Activated CD8-positive, alpha-beta memory T cell treated with anti-CD3 and anti-CD28 coated beads for 36 hours (primary cell): ENCODE measurements at regions not wholly inside any gene's neighbourhood (a gene's known extent, or its start where the extent isn't known, plus 50 kb on each side); places are given as distances from the start of the nearest gene placed in this dataset.

Experiments
- CTCF ChIA-PET: fragments of 350-600 bp; sonication (Branson Sonifier 250); formaldehyde crosslinking; loops from one replicate; lab custom pipeline; 2021; ENCODE audit warnings: antibody characterized with exemption; lab: Charles Lee
- POLR2A ChIA-PET: fragments of 350-600 bp; sonication (Branson Sonifier 250); formaldehyde crosslinking; loops from one replicate; lab custom pipeline; 2021; ENCODE audit warnings: antibody characterized with exemption; lab: Charles Lee

- ChIA-PET POLR2A (no interaction called here), CTCF (interaction anchor here (0.9 kb wide), 1 partner anchor 167 kb away, joined by 4 read pairs; the partner anchor contains the start of gene TNFAIP3)
Measured at GRCh38 chr6:137700161-137700560, 166.9 kb upstream of the TNFAIP3 start.

DNA sequence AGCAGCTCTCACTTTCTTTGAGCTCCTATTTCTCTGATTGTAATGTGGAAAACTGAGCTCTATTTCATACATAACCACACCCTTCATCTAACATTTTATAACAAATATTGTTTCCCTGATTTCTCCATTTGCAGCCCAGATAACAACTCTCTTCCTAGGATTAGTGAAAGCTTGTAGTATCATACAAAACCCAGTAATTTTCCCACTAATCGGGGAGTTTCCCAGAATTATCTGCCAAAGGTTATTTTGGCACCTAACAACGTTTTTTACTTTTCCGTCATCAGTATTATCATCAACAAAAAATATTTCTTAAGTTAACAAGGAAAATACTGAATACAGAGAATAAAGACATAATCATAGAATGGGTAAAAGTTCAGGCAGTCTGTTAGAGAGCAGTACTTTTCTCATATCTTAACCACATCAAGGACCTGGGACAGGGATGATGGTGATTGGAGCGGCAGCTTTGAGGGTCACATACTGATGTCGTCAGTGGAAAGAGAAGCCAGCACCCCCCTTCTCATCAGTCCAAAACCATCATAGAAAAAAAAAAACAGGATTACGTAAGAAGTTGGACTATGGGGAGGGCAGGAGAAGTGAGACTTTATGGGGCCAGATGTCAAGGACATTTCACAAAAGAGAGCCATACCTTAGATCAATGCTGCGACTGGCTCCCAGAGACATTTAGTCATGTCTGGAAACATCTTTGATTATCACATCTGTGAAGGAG lies 166.1 kb upstream of the TNFAIP3 start:
- POLR2A ChIA-PET: no interaction called here
- CTCF ChIA-PET: no interaction called here

DNA sequence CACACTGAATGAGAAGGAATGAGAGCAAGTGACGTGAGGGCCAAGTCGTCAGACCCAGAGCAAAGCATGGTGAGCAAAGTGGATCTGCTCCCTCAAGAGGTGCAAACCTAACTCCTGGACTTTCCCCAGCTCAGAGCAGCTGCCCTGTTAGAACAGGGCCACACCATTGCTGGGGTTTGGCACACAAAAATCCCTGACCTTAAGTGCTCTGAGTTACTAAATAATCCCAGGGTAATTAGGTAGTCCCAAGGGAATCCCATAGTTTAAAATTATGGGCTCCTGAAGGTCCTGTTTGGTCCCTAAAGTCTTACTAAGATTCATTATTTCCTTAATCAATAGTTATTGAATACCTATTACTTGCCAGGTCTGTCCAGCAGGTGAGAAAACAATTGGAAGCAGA lies 165.1 kb upstream of the TNFAIP3 start:
- CTCF ChIA-PET: no interaction called here

GRCh38 chr6:137702791-137703424 lies 164.2 kb upstream of the TNFAIP3 start:
- ChIA-PET CTCF (interaction anchor here (1.1 kb wide), 1 partner anchor 165 kb away, joined by 3 read pairs; no protein-coding TSS in a partner anchor), POLR2A (no interaction called here)

More for the DNA sequence above, 165.1 kb upstream of the TNFAIP3 start:
- POLR2A ChIA-PET: no interaction called here

- ChIA-PET POLR2A (no interaction called here), CTCF (interaction anchor here (0.6 to 2.0 kb wide), 11 partner anchors 17 to 301 kb away, joined by 3 to 15 read pairs (median 4); partner anchors contain the start of gene TNFAIP3)
Measured at GRCh38 chr6:137704802-137705159, 162.3 kb upstream of the TNFAIP3 start.

DNA sequence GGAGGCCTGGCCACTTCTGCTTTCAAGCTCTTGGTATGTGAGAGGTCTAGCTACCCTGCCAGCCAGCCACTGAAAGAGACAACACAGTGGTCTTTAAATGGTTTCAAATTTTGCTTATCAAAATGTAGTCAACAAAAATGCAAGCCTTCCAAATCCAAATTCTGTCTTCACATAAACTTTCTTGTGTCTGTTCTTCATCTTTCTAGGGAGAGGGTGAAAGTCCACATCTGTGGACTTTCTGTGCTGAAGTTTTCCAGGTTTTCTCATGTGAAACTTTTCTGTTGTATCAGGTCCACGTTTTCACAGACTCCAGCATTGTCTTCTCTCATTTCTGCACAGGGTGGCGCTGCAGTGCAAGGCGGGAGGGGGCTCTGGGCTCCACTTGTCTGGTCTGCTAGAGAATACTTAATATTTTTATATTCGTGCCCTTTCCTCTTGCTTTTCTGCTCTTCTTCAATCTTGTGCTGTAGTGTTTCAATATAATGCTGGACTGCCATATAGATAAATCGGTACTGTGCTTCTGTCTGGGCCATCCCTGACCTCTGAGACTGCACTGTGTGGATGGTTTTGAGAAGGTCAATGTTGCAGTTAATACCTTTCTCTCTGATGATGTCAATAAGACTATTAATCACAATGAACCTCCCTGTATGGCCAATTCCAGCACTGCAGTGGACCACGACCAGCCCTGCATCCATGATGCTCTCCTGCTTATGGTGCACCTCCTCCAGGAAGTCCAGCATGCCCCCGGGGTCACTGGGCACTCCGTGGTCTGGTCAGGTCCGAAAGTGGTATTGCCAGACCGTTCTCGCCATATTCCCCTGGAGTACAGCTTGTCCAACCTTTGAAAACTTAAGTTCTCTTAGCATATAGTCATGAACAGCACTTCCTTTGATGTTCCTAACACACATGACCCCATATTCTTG lies 161.6 kb upstream of the TNFAIP3 start:
- ChIA-PET POLR2A (no interaction called here), CTCF (interaction anchor here (0.9 to 2.0 kb wide), 9 partner anchors 17 to 300 kb away, joined by 3 to 15 read pairs (median 4); partner anchors contain the start of gene TNFAIP3)

DNA sequence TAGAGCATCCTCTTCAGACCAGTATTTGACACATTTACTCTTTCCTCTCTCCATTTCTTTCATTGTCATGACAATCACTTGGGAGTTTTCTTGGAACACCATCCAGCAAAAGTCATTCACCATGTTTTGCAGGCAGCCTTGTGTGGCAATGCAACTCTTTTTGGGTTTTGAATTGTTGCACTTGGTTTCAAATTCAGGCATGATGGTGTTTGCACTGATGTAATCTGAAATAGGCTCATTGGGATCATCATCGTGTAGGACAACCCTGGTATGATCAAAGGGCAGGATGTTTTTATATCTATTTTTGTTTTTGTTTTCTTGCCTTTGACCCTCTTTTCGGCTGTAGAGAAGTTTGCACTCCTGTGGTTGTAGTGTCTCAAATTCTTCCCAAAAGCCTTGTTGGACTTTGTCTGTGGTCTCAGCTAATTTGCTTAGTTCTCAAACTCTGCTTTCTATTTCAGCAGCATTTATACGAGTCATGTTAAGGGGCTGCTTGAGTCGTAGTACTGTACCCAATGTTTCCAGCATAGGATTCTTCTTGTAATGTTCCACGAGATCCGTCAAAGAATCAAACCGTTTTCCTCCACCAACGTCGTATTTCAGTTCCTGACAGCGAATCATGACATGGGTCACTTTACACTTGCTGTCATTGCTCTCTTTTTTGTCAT lies 160.8 kb upstream of the TNFAIP3 start:
- ChIA-PET POLR2A (no interaction called here), CTCF (interaction anchor here (0.8 to 1.7 kb wide), 9 partner anchors 44 to 274 kb away, joined by 3 to 8 read pairs (median 3); partner anchors contain the start of gene TNFAIP3)

- ChIA-PET CTCF (interaction anchor here (0.8 to 3.0 kb wide), 12 partner anchors 45 to 273 kb away, joined by 3 to 19 read pairs (median 4); partner anchors contain the start of gene TNFAIP3), POLR2A (interaction anchor here (0.6 to 1.8 kb wide), 3 partner anchors 160 to 299 kb away, joined by 3 to 11 read pairs (median 5); partner anchors contain the start of gene TNFAIP3)
Measured at GRCh38 chr6:137707038-137707589, 159.9 kb upstream of the TNFAIP3 start.

- CTCF ChIA-PET: interaction anchor here (0.8 to 3.0 kb wide), 12 partner anchors 12 to 259 kb away, joined by 3 to 19 read pairs (median 6); partner anchors contain the start of gene TNFAIP3
- POLR2A ChIA-PET: interaction anchor here (0.6 to 1.8 kb wide), 4 partner anchors 159 to 299 kb away, joined by 3 to 11 read pairs (median 6); partner anchors contain the start of gene TNFAIP3
Measured at GRCh38 chr6:137707590-137708360, 159.3 kb upstream of the TNFAIP3 start.

DNA sequence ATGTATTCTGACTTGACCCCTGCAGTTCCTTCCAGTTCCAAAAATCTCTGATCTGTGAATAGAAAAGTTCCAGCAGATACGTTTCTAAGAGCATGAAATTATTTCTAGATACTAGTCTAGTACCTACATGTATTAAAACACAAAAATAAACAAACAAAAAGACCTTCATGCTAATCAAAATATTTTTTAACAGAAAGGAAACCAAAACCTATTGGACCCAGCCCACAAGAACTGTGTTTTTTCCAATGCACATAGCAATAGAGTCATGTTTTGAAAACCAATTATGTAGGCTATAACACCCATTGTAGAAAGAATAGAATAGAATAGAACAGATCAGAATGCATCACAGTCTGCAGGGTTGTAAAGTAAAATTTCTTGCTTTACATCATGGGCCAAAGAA lies 158.6 kb upstream of the TNFAIP3 start:
- POLR2A ChIA-PET: interaction anchor here (1.0 to 1.8 kb wide), 3 partner anchors 159 to 298 kb away, joined by 5 to 11 read pairs (median 8); partner anchors contain the start of gene TNFAIP3
- CTCF ChIA-PET: interaction anchor here (0.8 to 3.0 kb wide), 12 partner anchors 11 to 258 kb away, joined by 3 to 19 read pairs (median 6); partner anchors contain the start of gene TNFAIP3

- CTCF ChIA-PET: interaction anchor here (1.0 to 3.0 kb wide), 6 partner anchors 12 to 235 kb away, joined by 3 to 19 read pairs (median 9); partner anchors contain the start of gene TNFAIP3
- POLR2A ChIA-PET: interaction anchor here (0.6 kb wide), 2 partner anchors 52 to 161 kb away, joined by 3 read pairs; no protein-coding TSS in a partner anchor
Measured at GRCh38 chr6:137709424-137710236, 157.4 kb upstream of the TNFAIP3 start.

DNA sequence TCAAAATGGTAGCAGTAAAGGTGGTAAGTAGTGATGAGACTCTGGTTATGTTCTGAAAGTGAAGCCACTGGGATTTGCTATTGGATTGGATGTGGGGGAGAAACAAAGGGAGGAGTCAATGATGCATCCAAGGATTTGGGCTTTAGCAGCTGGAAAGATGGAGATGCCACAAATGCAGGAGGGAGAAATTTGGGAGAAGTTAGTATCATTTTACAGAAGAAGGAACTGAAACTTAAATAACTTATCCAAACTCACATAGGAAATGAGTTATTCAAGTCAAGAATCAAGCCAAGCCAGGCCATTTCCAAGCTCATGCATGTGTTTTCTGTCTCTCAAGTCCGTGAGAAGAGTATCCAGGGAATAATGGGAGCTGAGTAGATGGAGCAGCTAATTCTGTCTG lies 155.1 kb upstream of the TNFAIP3 start:
- CTCF ChIA-PET: interaction anchor here (0.8 to 1.7 kb wide), 4 partner anchors 31 to 167 kb away, joined by 3 to 5 read pairs (median 4); partner anchors contain the start of gene TNFAIP3
- POLR2A ChIA-PET: no interaction called here

DNA sequence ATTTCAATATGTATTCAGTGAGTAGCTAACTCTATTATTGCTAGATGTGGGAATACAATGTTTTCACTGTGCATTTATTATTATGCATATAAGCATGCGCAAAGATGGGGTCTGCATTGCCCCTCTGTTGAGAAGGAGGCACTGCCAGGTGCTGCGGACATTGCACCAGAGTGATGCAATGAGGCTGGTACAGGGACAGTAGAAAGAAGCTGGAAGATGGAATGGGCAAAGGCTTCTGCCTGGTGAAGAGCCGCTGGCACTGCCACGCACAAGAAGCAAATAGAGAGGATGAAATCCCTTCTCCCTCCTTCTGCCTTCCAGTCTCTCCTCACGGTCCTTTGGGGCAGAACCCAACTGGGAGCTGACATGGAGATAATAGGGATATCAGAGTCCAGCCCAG lies 154.5 kb upstream of the TNFAIP3 start:
- ChIA-PET POLR2A (interaction anchor here (0.9 kb wide), 1 partner anchor 152 kb away, joined by 3 read pairs; no protein-coding TSS in a partner anchor), CTCF (interaction anchor here (0.8 to 1.7 kb wide), 5 partner anchors 31 to 166 kb away, joined by 3 to 5 read pairs (median 3); partner anchors contain the start of gene TNFAIP3)

GRCh38 chr6:137715589-137716045 lies 151.4 kb upstream of the TNFAIP3 start:
- ChIA-PET CTCF (interaction anchor here (1.3 to 2.3 kb wide), 4 partner anchors 11 to 158 kb away, joined by 3 to 4 read pairs (median 4); partner anchors contain the start of gene TNFAIP3), POLR2A (interaction anchor here (0.6 to 1.9 kb wide), 2 partner anchors 49 to 155 kb away, joined by 4 read pairs; no protein-coding TSS in a partner anchor)
